ENCODE measurements at regions not wholly inside any gene's neighbourhood (a gene's known extent, or its start where the extent isn't known, plus 50 kb on each side); places are given as distances from the start of the nearest gene placed in this dataset.

- no peaks in the 10 kb centered on the region for H3K36me3 ChIP-seq
- H3K9me3 ChIP-seq, result no peaks in the 10 kb centered on the region
- no peak overlapping the region for H3K27ac ChIP-seq
- intact Hi-C loops (cut with DNase I), result no loop called here
- TF ChIP-seq CTCF (IDR thresholded peaks at IDR 0.05), result no peak
- DNase-seq (no peak), ATAC-seq (no peak)
- H3K4me1 ChIP-seq, result peaks cover 0 to 17% of the 10 kb centered on the region in 2 donors
- no peaks in the 10 kb centered on the region for H3K27me3 ChIP-seq
- H3K4me3 ChIP-seq, result no peak overlapping the region
Observed at GRCh38 chr6:90354961-90355360, 58.3 kb upstream of the BACH2 start.

GRCh38 chr6:90351696-90352095 lies 55.1 kb upstream of the BACH2 start:
- no peaks in the 10 kb centered on the region for H3K27me3 ChIP-seq
- DNase-seq (no peak), ATAC-seq (peak; percentile 41)
- no peak for TF ChIP-seq CTCF (IDR thresholded peaks at IDR 0.05)
- no peak overlapping the region for H3K27ac ChIP-seq
- H3K9me3 ChIP-seq, result no peaks in the 10 kb centered on the region
- H3K4me3 ChIP-seq, result no peak overlapping the region
- intact Hi-C loops (cut with DNase I), result no loop called here
- peaks cover 0 to 17% of the 10 kb centered on the region in 2 donors for H3K4me1 ChIP-seq
- H3K36me3 ChIP-seq, result no peaks in the 10 kb centered on the region

GRCh38 chr6:90350689-90351554 lies 54.3 kb upstream of the BACH2 start:
- H3K27me3 ChIP-seq, result no peaks in the 10 kb centered on the region
- H3K36me3 ChIP-seq, result no peaks in the 10 kb centered on the region
- DNase-seq, result peak in 1 of 4 donors; percentile 36
- no peak overlapping the region for H3K4me3 ChIP-seq
- peak overlapping the region in 1 of 2 donors; percentile 25 for H3K27ac ChIP-seq
- intact Hi-C loops (cut with DNase I), result no loop called here
- peak; percentile 83 for ATAC-seq
- H3K4me1 ChIP-seq, result peaks cover 0 to 17% of the 10 kb centered on the region in 2 donors
- H3K9me3 ChIP-seq, result no peaks in the 10 kb centered on the region
- TF ChIP-seq CTCF (IDR thresholded peaks at IDR 0.05), result no peak

- Histone ChIP-seq H3K27ac (no peak overlapping the region), H3K4me3 (no peak overlapping the region), H3K27me3 (no peaks in the 10 kb centered on the region), H3K36me3 (no peaks in the 10 kb centered on the region), H3K4me1 (peaks cover 0 to 17% of the 10 kb centered on the region in 2 donors), H3K9me3 (no peaks in the 10 kb centered on the region)
- intact Hi-C loops (cut with DNase I), result no loop called here
- TF ChIP-seq CTCF (IDR thresholded peaks at IDR 0.05), result no peak
- ATAC-seq, result no peak
- no peak for DNase-seq
Observed at GRCh38 chr6:90347411-90347851, 50.8 kb upstream of the BACH2 start.

GRCh38 chr6:90346729-90347128 lies 50.1 kb upstream of the BACH2 start:
- no peaks in the 10 kb centered on the region for H3K9me3 ChIP-seq
- H3K27me3 ChIP-seq, result no peaks in the 10 kb centered on the region
- H3K27ac ChIP-seq, result no peak overlapping the region
- H3K4me1 ChIP-seq, result peaks cover 0 to 11% of the 10 kb centered on the region in 2 donors
- DNase-seq (no peak), ATAC-seq (no peak)
- H3K36me3 ChIP-seq, result no peaks in the 10 kb centered on the region
- TF ChIP-seq CTCF (IDR thresholded peaks at IDR 0.05), result no peak
- intact Hi-C loops (cut with DNase I), result no loop called here
- H3K4me3 ChIP-seq, result no peak overlapping the region
